ENCODE measurements at regions not wholly inside any gene's neighbourhood (a gene's known extent, or its start where the extent isn't known, plus 50 kb on each side); places are given as distances from the start of the nearest gene placed in this dataset.

GRCh38 chr1:244288663-244289062 is 163.0 kb downstream of the ADSS2 start:
- TF ChIP-seq, protein P1, sequence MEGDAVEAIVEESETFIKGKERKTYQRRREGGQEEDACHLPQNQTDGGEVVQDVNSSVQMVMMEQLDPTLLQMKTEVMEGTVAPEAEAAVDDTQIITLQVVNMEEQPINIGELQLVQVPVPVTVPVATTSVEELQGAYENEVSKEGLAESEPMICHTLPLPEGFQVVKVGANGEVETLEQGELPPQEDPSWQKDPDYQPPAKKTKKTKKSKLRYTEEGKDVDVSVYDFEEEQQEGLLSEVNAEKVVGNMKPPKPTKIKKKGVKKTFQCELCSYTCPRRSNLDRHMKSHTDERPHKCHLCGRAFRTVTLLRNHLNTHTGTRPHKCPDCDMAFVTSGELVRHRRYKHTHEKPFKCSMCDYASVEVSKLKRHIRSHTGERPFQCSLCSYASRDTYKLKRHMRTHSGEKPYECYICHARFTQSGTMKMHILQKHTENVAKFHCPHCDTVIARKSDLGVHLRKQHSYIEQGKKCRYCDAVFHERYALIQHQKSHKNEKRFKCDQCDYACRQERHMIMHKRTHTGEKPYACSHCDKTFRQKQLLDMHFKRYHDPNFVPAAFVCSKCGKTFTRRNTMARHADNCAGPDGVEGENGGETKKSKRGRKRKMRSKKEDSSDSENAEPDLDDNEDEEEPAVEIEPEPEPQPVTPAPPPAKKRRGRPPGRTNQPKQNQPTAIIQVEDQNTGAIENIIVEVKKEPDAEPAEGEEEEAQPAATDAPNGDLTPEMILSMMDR (conservative IDR thresholded peaks at IDR 0.05): no peak
- no peak for TF ChIP-seq EZH2 (IDR thresholded peaks at IDR 0.05; ENCODE audit: low read depth)

Measured in PC-9 (cell line).